KMS-11 (cell line): ENCODE measurements at regions not wholly inside any gene's neighbourhood (a gene's known extent, or its start where the extent isn't known, plus 50 kb on each side); places are given as distances from the start of the nearest gene placed in this dataset.
A peak's percentile ranks its signal among the peaks of the same experiment; 100 is the strongest.
"Not testable (repeated sequence)": the region's sequence is repeated elsewhere in the genome, so short reads cannot be mapped to it uniquely, and the experiment has no call there.

ENCODE experiments used
- H2AFZ ChIP-seq: fragments of 200-600 bp; sonication (generic); 2 replicates; pipeline ENCODE4 v1.6.1; 2016; ENCODE audit warnings: antibody characterized with exemption, mixed run types, low read depth
- H3K27ac ChIP-seq: fragments of 200-600 bp; sonication (generic); 2 replicates; pipeline ENCODE4 v1.6.1; 2016; ENCODE audit warnings: mild to moderate bottlenecking, mixed run types
- H3K27me3 ChIP-seq: fragments of 200-600 bp; sonication (generic); 2 replicates; pipeline ENCODE4 v1.6.1; 2017; ENCODE audit warnings: mild to moderate bottlenecking, low read depth, mixed run types, moderate library complexity; ENCODE audit not compliant: insufficient read depth
- H3K36me3 ChIP-seq: fragments of 200-600 bp; sonication (generic); 2 replicates; pipeline ENCODE4 v1.6.1; 2017; ENCODE audit warnings: mild to moderate bottlenecking, mixed run types; ENCODE audit not compliant: insufficient read depth
- H3K4me1 ChIP-seq: fragments of 200-600 bp; sonication (generic); 2 replicates; pipeline ENCODE4 v1.6.1; 2016; ENCODE audit warnings: mild to moderate bottlenecking, low read depth, mixed run types; ENCODE audit not compliant: poor library complexity, severe bottlenecking
- H3K4me2 ChIP-seq: fragments of 200-600 bp; sonication (generic); 2 replicates; pipeline ENCODE4 v1.7.0; 2016; ENCODE audit warnings: mild to moderate bottlenecking, mixed run types
- H3K4me3 ChIP-seq: fragments of 200-600 bp; sonication (generic); IDR thresholded peaks from 2 replicates; pipeline ENCODE4 v1.6.1; 2017; ENCODE audit warnings: low read depth, low read length, mixed read lengths; ENCODE audit not compliant: insufficient read depth
- H3K79me2 ChIP-seq: fragments of 200-600 bp; sonication (generic); 2 replicates; pipeline ENCODE4 v1.6.1; 2016; ENCODE audit warnings: low read depth, mixed run types; ENCODE audit not compliant: insufficient read depth
- H3K9ac ChIP-seq: fragments of 200-600 bp; sonication (generic); 2 replicates; pipeline ENCODE4 v1.6.1; 2016; ENCODE audit warnings: mild to moderate bottlenecking, mixed run types
- H4K20me1 ChIP-seq: fragments of 200-600 bp; sonication (generic); 2 replicates; pipeline ENCODE4 v1.6.1; 2016; ENCODE audit warnings: mild to moderate bottlenecking, mixed run types; ENCODE audit not compliant: insufficient read depth
- TF ChIP-seq, protein P1 (sequence below): fragments of 200-600 bp; sonication (generic); conservative IDR thresholded peaks from 2 replicates; pipeline ENCODE4 v1.6.1; 2017; ENCODE audit warnings: low read depth, mild to moderate bottlenecking, antibody characterized with exemption, low read length, moderate library complexity, mixed read lengths

DNA sequence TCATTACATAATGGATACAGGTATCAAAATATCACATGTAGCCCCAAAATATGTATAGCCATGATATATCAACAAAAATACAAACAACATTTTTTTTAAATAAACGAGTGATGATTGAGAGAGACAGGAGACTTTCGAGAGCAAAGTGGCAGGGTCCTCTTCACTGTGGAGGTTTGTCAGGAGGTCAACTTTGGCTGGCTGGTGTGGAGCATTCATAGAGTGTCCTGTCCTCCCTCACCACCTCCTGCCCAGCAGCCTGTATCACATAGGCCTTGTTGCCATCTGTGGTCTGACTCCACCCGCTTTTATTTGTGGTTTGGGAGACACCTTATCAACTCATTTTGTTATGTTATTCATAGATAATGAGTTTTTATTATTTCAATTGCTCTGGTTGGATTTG, 206.9 kb downstream of the SYK start:
- Histone ChIP-seq H2AFZ (no peak overlapping the region), H3K9ac (no peak overlapping the region), H4K20me1 (no peaks in the 10 kb centered on the region), H3K27me3 (no peaks in the 10 kb centered on the region), H3K4me2 (no peak overlapping the region), H3K79me2 (no peaks in the 10 kb centered on the region), H3K36me3 (no peaks in the 10 kb centered on the region), H3K4me3 (no peak overlapping the region), H3K4me1 (peaks cover 6% of the 10 kb centered on the region), H3K27ac (no peak overlapping the region)
- TF ChIP-seq, protein P1, sequence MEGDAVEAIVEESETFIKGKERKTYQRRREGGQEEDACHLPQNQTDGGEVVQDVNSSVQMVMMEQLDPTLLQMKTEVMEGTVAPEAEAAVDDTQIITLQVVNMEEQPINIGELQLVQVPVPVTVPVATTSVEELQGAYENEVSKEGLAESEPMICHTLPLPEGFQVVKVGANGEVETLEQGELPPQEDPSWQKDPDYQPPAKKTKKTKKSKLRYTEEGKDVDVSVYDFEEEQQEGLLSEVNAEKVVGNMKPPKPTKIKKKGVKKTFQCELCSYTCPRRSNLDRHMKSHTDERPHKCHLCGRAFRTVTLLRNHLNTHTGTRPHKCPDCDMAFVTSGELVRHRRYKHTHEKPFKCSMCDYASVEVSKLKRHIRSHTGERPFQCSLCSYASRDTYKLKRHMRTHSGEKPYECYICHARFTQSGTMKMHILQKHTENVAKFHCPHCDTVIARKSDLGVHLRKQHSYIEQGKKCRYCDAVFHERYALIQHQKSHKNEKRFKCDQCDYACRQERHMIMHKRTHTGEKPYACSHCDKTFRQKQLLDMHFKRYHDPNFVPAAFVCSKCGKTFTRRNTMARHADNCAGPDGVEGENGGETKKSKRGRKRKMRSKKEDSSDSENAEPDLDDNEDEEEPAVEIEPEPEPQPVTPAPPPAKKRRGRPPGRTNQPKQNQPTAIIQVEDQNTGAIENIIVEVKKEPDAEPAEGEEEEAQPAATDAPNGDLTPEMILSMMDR: no peak

- H3K4me3 ChIP-seq: no peak overlapping the region
- H3K27ac ChIP-seq: no peak overlapping the region
- H4K20me1 ChIP-seq: no peaks in the 10 kb centered on the region
- H3K4me1 ChIP-seq: no peaks in the 10 kb centered on the region
- H3K79me2 ChIP-seq: no peaks in the 10 kb centered on the region
- H3K36me3 ChIP-seq: no peaks in the 10 kb centered on the region
- no peak overlapping the region for H2AFZ ChIP-seq
- H3K9ac ChIP-seq: no peak overlapping the region
- H3K4me2 ChIP-seq: no peak overlapping the region
- TF ChIP-seq, protein P1: no peak
- no peaks in the 10 kb centered on the region for H3K27me3 ChIP-seq
These were observed 210.3 kb downstream of the SYK start for GRCh38 chr9:91011891-91012290.

- Histone ChIP-seq H4K20me1 (no peaks in the 10 kb centered on the region), H3K9ac (no peak overlapping the region), H3K4me1 (no peaks in the 10 kb centered on the region), H3K36me3 (no peaks in the 10 kb centered on the region), H3K4me3 (no peak overlapping the region), H3K79me2 (no peaks in the 10 kb centered on the region), H3K27me3 (no peaks in the 10 kb centered on the region), H2AFZ (no peak overlapping the region), H3K4me2 (no peak overlapping the region), H3K27ac (no peak overlapping the region)
- TF ChIP-seq, protein P1: no peak
These were observed 211.6 kb downstream of the SYK start for GRCh38 chr9:91012933-91013841.

DNA sequence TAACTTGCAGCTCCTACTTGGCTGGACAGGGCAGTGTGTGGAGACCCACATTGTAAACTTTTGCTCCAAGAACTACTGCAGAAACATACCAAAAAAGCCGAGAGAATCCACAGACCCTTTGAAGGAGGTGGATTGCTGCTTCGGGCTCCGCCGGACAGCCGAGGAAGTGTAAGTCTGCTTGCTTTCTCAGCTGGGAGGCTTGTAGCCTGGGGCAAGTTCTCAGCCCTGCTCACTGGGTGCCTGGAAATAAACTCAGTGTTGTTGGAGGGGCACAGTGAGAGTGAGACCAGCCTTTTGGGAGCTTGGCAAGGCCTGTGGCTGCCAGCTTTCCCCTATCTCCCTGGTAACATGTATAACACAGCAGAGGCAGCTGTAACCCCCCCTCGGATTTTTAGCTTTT, 215.6 kb downstream of the SYK start:
- Histone ChIP-seq H3K27me3 (no peaks in the 10 kb centered on the region), H3K9ac (no peak overlapping the region), H3K36me3 (no peaks in the 10 kb centered on the region), H3K4me3 (no peak overlapping the region), H3K79me2 (no peaks in the 10 kb centered on the region), H3K27ac (no peak overlapping the region), H3K4me2 (no peak overlapping the region), H3K4me1 (peaks cover 25% of the 10 kb centered on the region), H2AFZ (no peak overlapping the region), H4K20me1 (no peaks in the 10 kb centered on the region)
- TF ChIP-seq, protein P1: no peak

DNA sequence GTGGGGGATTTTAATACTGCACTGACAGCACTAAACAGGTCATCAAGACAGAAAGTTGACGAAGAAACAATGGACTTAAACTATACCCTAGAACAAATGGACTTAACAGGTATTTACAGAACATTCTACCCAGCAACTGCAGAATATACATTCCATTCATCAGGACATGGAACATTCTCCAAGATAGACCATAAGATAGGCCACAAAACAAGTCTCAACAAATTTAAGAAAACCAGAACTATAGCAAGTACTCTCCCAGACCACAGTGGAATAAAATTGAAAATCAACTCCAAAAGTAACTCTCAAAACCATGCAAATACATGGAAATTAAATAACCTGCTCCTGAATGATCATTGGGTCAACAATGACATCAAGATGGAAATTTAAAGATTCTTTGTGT, 218.3 kb downstream of the SYK start:
- H2AFZ ChIP-seq, H3K79me2 ChIP-seq, H3K9ac ChIP-seq, H4K20me1 ChIP-seq, H3K36me3 ChIP-seq, H3K27me3 ChIP-seq, H3K27ac ChIP-seq, H3K4me3 ChIP-seq: not testable (repeated sequence)
- Histone ChIP-seq H3K4me2 (peak overlapping the region; percentile 2; the same call in 1 of the 2 replicates), H3K4me1 (peaks cover 26% of the 10 kb centered on the region)

GRCh38 chr9:91021656-91022055, 220.0 kb downstream of the SYK start:
- Histone ChIP-seq H3K4me2 (0 out of 2 replicates have a peak overlapping the region, but pooled peaks have one; percentile 1), H3K4me1 (peaks cover 26% of the 10 kb centered on the region)
- H3K9ac ChIP-seq, H2AFZ ChIP-seq, H3K36me3 ChIP-seq, H3K79me2 ChIP-seq, H4K20me1 ChIP-seq, H3K27ac ChIP-seq, H3K27me3 ChIP-seq, H3K4me3 ChIP-seq: not testable (repeated sequence)
